A673 (cell line): ENCODE measurements at regions not wholly inside any gene's neighbourhood (a gene's known extent, or its start where the extent isn't known, plus 50 kb on each side); places are given as distances from the start of the nearest gene placed in this dataset.
"Not testable (repeated sequence)": the region's sequence is repeated elsewhere in the genome, so short reads cannot be mapped to it uniquely, and the experiment has no call there.

Experiments used
- BruUV-seq: library from RNA; stranded (reverse); fragments of 400-500 nt; replicated peaks from 2 replicates; lab custom pipeline; 2021; lab: Mats Ljungman, UMichigan
- CTCF ChIA-PET: fragments of 300-600 bp; sonication (Branson Sonifier 250); formaldehyde crosslinking; loops from one replicate; lab custom pipeline; 2022; ENCODE audit warnings: antibody characterized with exemption; lab: Charles Lee
- POLR2A ChIA-PET: fragments of 300-600 bp; sonication (Branson Sonifier 250); formaldehyde crosslinking; loops from one replicate; lab custom pipeline; 2022; ENCODE audit warnings: antibody characterized with exemption; ENCODE audit not compliant: low non-redundant PET; lab: Charles Lee
- DNase-seq: peaks from one replicate; pipeline ENCODE4 v3.0.0-alpha.2; 2015; ENCODE audit warnings: low spot score
- H3K27ac ChIP-seq: fragments of 200-600 bp; sonication (generic); 2 replicates; pipeline ENCODE4 v1.5.1; 2016; ENCODE audit warnings: mixed run types, low read depth, mild to moderate bottlenecking, mixed read lengths, antibody characterized with exemption, low read length; ENCODE audit not compliant: poor library complexity, severe bottlenecking
- H3K27me3 ChIP-seq: fragments of 200-600 bp; sonication (generic); replicated peaks from 2 replicates; pipeline ENCODE4 v1.6.1; 2017; ENCODE audit warnings: mixed run types, low read depth, mild to moderate bottlenecking, mixed read lengths, antibody characterized with exemption, low read length; ENCODE audit not compliant: insufficient read depth, poor library complexity
- H3K36me3 ChIP-seq: fragments of 200-600 bp; sonication (generic); 2 replicates; pipeline ENCODE4 v1.6.1; 2016; ENCODE audit warnings: mixed run types, mild to moderate bottlenecking, mixed read lengths, antibody characterized with exemption, low read length; ENCODE audit not compliant: insufficient read depth, poor library complexity, severe bottlenecking
- H3K4me1 ChIP-seq: fragments of 200-600 bp; sonication (generic); 2 replicates; pipeline ENCODE4 v1.6.1; 2017; ENCODE audit warnings: mixed run types, mild to moderate bottlenecking, mixed read lengths, antibody characterized with exemption, low read length; ENCODE audit not compliant: insufficient read depth, poor library complexity, severe bottlenecking
- H3K4me3 ChIP-seq: fragments of 200-600 bp; sonication (generic); 2 replicates; pipeline ENCODE4 v1.5.1; 2016; ENCODE audit warnings: low read depth, mixed run types, mild to moderate bottlenecking, mixed read lengths, low read length; ENCODE audit not compliant: poor library complexity, severe bottlenecking
- H3K9me3 ChIP-seq: fragments of 200-600 bp; sonication (generic); 2 replicates; pipeline ENCODE4 v1.6.1; 2016; ENCODE audit warnings: mixed run types, low read depth, mild to moderate bottlenecking, mixed read lengths, antibody characterized with exemption, low read length; ENCODE audit not compliant: poor library complexity, severe bottlenecking
- EZH2 ChIP-seq: fragments of 200-600 bp; sonication (generic); IDR thresholded peaks from 2 replicates; pipeline ENCODE4 v1.6.1; 2017; ENCODE audit warnings: borderline replicate concordance, low read depth, mild to moderate bottlenecking, mixed read lengths, antibody characterized with exemption, low read length; ENCODE audit not compliant: poor library complexity, severe bottlenecking
- intact Hi-C: fragments of 100-400 bp; cut with micrococcal nuclease; formaldehyde crosslinking; loops from one replicate; pipeline ENCODE4 v1.10.0; 2022; ENCODE audit not compliant: unreplicated experiment
- TF ChIP-seq, protein P1 (sequence below): fragments of 300-800, 200-600 bp; sonication (generic); conservative IDR thresholded peaks from 2 replicates; pipeline ENCODE4 v1.5.1; 2017; ENCODE audit warnings: low read depth, mild to moderate bottlenecking, antibody characterized with exemption, low read length, moderate library complexity, mixed read lengths

DNA sequence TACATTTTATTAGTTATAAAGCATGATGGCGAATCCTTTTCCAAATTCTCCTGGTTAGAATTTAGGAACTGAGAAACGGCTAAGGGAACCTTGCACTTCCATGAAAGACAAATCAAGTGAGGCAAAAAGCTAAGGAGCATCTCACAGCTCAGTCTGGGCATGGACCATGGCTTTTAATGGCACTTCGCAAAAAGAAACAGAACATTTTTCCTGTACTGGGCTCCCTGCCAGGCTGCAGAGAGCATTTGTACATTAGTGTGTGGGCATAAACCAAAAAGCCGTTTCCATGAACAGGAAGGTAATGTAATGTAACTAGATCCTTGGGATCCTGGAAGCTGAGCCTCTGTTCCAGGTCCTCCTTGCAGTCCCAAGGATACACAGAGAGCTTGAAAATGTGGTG lies 354.2 kb downstream of the MRPS30 start:
- no peaks in the 10 kb centered on the region for H3K9me3 ChIP-seq
- no peak overlapping the region for H3K27ac ChIP-seq
- no TSS peak for BruUV-seq
- POLR2A ChIA-PET, result no interaction called here
- H3K36me3 ChIP-seq, result no peaks in the 10 kb centered on the region
- TF ChIP-seq EZH2, result no peak
- TF ChIP-seq, protein P1, sequence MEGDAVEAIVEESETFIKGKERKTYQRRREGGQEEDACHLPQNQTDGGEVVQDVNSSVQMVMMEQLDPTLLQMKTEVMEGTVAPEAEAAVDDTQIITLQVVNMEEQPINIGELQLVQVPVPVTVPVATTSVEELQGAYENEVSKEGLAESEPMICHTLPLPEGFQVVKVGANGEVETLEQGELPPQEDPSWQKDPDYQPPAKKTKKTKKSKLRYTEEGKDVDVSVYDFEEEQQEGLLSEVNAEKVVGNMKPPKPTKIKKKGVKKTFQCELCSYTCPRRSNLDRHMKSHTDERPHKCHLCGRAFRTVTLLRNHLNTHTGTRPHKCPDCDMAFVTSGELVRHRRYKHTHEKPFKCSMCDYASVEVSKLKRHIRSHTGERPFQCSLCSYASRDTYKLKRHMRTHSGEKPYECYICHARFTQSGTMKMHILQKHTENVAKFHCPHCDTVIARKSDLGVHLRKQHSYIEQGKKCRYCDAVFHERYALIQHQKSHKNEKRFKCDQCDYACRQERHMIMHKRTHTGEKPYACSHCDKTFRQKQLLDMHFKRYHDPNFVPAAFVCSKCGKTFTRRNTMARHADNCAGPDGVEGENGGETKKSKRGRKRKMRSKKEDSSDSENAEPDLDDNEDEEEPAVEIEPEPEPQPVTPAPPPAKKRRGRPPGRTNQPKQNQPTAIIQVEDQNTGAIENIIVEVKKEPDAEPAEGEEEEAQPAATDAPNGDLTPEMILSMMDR, result no peak
- intact Hi-C loops, result no loop called here
- no peaks in the 10 kb centered on the region for H3K27me3 ChIP-seq
- DNase-seq, result peak; percentile 12
- no peaks in the 10 kb centered on the region for H3K4me1 ChIP-seq
- H3K4me3 ChIP-seq, result no peak overlapping the region
- CTCF ChIA-PET, result no interaction called here

DNA sequence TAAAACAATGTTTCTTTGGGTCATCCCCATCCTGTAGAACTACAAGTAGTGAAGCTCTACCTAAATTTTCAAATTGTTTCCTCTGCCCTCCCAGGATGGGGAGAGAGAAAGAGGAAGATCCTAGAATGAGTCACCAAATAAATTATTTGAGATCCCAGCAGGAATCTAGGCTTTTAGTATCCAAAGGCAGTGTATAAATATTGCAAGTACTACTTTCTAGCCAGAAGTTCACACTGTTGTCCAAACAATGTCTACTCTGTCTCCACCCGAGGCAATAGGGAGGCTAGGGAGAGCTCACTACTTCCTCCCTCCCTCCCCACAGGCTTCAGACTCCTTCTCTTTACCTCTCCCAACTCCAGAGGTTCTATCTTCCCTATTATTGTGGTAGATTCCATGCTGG lies 362.8 kb downstream of the MRPS30 start:
- ChIA-PET CTCF (no interaction called here), POLR2A (interaction anchor here (0.6 kb wide), 1 partner anchor 525 kb away, joined by 3 read pairs; the partner anchor contains the start of gene HCN1)
- intact Hi-C loops, result no loop called here
- Histone ChIP-seq H3K36me3 (no peaks in the 10 kb centered on the region), H3K27ac (no peak overlapping the region), H3K9me3 (no peaks in the 10 kb centered on the region), H3K27me3 (peaks cover 4% of the 10 kb centered on the region), H3K4me3 (no peak overlapping the region), H3K4me1 (no peaks in the 10 kb centered on the region)
- peak; percentile 49 for DNase-seq
- BruUV-seq, result no TSS peak
- TF ChIP-seq, protein P1, result no peak
- no peak for TF ChIP-seq EZH2

DNA sequence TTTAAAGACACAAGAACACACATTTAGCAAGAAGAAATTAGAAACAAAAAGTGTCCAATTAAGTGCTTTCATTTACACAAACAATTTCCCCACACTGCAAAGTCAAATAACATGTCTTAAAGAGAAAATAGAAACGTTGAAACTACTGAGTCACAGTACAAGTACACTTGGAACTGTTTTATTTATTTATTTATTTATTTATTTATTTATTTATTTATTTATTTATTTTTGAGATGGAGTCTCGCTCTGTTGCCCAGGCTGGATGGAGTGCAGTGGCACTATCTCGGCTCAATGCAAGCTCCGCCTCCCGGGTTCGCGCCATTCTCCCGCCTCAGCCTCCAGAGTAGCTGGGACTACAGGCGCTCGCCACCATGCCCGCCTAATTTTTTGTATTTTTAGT lies 363.9 kb downstream of the MRPS30 start:
- H3K4me3 ChIP-seq, DNase-seq, H3K27me3 ChIP-seq, H3K4me1 ChIP-seq, POLR2A ChIA-PET, H3K27ac ChIP-seq, BruUV-seq, H3K36me3 ChIP-seq, CTCF ChIA-PET, intact Hi-C loops, H3K9me3 ChIP-seq: not testable (repeated sequence)

DNA sequence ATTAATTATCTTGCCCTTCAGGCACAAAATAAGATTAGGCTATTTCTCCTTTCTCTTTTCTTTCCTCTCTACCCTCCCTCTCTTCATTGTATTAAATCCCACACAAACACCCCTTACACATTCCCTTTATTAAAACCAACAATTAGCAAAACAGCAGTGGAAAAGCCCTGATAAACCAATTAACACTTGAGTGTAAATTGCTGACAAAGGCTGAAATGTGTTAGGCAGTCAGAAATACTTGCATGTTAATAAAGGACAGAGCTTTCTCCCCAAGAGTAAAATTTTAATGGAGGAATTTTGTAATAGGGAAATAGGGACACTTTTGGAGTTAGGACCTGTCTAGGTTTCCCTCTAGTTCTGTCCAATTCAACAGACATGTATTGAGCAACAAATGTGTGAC lies 370.9 kb downstream of the MRPS30 start:
- no TSS peak for BruUV-seq
- no peak for DNase-seq
- Histone ChIP-seq H3K4me3 (no peak overlapping the region), H3K4me1 (peaks cover 12% of the 10 kb centered on the region), H3K27ac (no peak overlapping the region), H3K27me3 (no peaks in the 10 kb centered on the region), H3K9me3 (no peaks in the 10 kb centered on the region), H3K36me3 (no peaks in the 10 kb centered on the region)
- intact Hi-C loops, result no loop called here
- ChIA-PET CTCF (no interaction called here), POLR2A (no interaction called here)
- TF ChIP-seq, protein P1, result no peak
- TF ChIP-seq EZH2, result no peak
